22Rv1 (cell line): ENCODE measurements at regions not wholly inside any gene's neighbourhood (a gene's known extent, or its start where the extent isn't known, plus 50 kb on each side); places are given as distances from the start of the nearest gene placed in this dataset.

ENCODE experiments used
- CTCF ChIP-seq: fragments of 450-650 bp; IDR thresholded peaks from 2 replicates; pipeline ENCODE4 v1.5.1; 2017; ENCODE audit warnings: mild to moderate bottlenecking
- ZFX ChIP-seq: fragments of 450-650 bp; IDR thresholded peaks from 2 replicates; pipeline ENCODE4 v1.6.1; 2017; ENCODE audit warnings: antibody characterized with exemption, borderline replicate concordance

GRCh38 chr17:33847900-33848299, 407.2 kb upstream of the CCL2 start:
- TF ChIP-seq CTCF = no peak
- no peak for TF ChIP-seq ZFX
